ENCODE measurements at regions not wholly inside any gene's neighbourhood (a gene's known extent, or its start where the extent isn't known, plus 50 kb on each side); places are given as distances from the start of the nearest gene placed in this dataset.

DNA sequence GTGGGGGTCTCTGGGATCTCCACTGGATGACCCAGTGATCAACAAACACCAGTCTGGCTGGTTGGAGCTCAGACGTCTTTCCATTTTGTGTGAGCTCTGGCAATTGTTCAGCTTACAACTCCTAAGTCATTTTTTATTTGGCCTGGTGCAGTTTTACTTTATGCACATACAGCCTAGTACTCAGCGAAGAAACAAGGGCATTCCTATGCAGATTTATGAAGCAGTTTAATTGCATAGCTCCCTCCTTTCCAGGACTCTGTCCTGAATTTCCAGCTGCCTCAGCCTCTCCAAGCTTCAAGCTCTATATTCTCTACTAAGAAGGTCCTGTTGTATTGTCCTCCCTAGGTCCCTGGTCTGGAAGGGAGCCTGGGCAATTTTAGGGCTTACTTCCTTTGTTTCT, 145.6 kb upstream of the GALNT17 start:
- Histone ChIP-seq H3K9me3 (replicated peaks; ENCODE audit: insufficient read depth, low read length) (no peaks in the 10 kb centered on the region), H2AFZ (ENCODE audit: low read length) (no peak overlapping the region), H3K4me3 (ENCODE audit: low read length) (no peak overlapping the region), H3K9ac (ENCODE audit: low read length) (no peak overlapping the region), H3K27me3 (replicated peaks; ENCODE audit: insufficient read depth, low read length) (no peaks in the 10 kb centered on the region), H3K79me2 (ENCODE audit: low read length) (no peaks in the 10 kb centered on the region), H3K4me2 (ENCODE audit: low read depth, low read length) (no peak overlapping the region), H3F3A (ENCODE audit: insufficient read depth, low read length) (no peaks in the 10 kb centered on the region), H4K20me1 (ENCODE audit: insufficient read depth, low read length) (no peaks in the 10 kb centered on the region), H3K36me3 (replicated peaks; ENCODE audit: insufficient read depth, low read length) (no peaks in the 10 kb centered on the region), H3K9me2 (replicated peaks; ENCODE audit: insufficient read depth, low read length) (no peaks in the 10 kb centered on the region), H3K4me1 (ENCODE audit: low read length) (no peaks in the 10 kb centered on the region), H3K27ac (ENCODE audit: low read length) (no peak overlapping the region)
- DNase-seq, result no peak
- TF ChIP-seq EZH2 (optimal IDR thresholded peaks at IDR 0.05; ENCODE audit: low read depth, low read length), result no peak

DNA sequence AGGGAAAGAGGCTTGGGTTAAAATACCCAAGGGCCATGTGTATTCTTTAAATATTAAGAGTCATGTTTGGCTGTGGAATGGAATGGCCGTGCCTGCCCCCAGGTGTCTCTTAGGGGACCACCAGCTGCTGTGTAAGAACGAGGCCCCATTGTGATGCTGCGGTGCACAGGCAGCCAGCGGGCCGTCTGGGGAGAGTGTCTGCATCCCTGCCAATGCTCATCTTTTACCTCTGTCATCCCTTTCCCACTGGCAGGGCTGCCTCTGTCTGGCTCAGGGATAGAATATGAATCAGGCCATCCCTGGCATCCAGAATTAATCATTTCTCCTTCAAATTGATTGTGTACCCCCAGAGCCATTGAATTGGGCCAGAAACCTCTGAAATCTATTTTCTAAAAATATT, 137.8 kb upstream of the GALNT17 start:
- H3K27me3 ChIP-seq (replicated peaks; ENCODE audit: insufficient read depth, low read length), result no peaks in the 10 kb centered on the region
- no peak for TF ChIP-seq EZH2 (optimal IDR thresholded peaks at IDR 0.05; ENCODE audit: low read depth, low read length)
- TF ChIP-seq, protein P1, sequence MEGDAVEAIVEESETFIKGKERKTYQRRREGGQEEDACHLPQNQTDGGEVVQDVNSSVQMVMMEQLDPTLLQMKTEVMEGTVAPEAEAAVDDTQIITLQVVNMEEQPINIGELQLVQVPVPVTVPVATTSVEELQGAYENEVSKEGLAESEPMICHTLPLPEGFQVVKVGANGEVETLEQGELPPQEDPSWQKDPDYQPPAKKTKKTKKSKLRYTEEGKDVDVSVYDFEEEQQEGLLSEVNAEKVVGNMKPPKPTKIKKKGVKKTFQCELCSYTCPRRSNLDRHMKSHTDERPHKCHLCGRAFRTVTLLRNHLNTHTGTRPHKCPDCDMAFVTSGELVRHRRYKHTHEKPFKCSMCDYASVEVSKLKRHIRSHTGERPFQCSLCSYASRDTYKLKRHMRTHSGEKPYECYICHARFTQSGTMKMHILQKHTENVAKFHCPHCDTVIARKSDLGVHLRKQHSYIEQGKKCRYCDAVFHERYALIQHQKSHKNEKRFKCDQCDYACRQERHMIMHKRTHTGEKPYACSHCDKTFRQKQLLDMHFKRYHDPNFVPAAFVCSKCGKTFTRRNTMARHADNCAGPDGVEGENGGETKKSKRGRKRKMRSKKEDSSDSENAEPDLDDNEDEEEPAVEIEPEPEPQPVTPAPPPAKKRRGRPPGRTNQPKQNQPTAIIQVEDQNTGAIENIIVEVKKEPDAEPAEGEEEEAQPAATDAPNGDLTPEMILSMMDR (IDR thresholded peaks at IDR 0.05; ENCODE audit: low read length), result no peak
- no peak for TF ChIP-seq EZH2phosphoT487 (IDR thresholded peaks at IDR 0.05; ENCODE audit: low read length)
- DNase-seq, result no peak
- no peaks in the 10 kb centered on the region for H3K36me3 ChIP-seq (replicated peaks; ENCODE audit: insufficient read depth, low read length)
- H3F3A ChIP-seq (ENCODE audit: insufficient read depth, low read length), result no peaks in the 10 kb centered on the region
- H3K9me3 ChIP-seq (replicated peaks; ENCODE audit: insufficient read depth, low read length), result no peaks in the 10 kb centered on the region
- H3K4me3 ChIP-seq (ENCODE audit: low read length), result no peak overlapping the region
- no peak overlapping the region for H3K9ac ChIP-seq (ENCODE audit: low read length)
- H3K4me2 ChIP-seq (ENCODE audit: low read depth, low read length), result no peak overlapping the region
- H2AFZ ChIP-seq (ENCODE audit: low read length), result no peak overlapping the region
- H3K79me2 ChIP-seq (ENCODE audit: low read length), result no peaks in the 10 kb centered on the region
- no peaks in the 10 kb centered on the region for H4K20me1 ChIP-seq (ENCODE audit: insufficient read depth, low read length)
- no peak overlapping the region for H3K27ac ChIP-seq (ENCODE audit: low read length)
- no peaks in the 10 kb centered on the region for H3K4me1 ChIP-seq (ENCODE audit: low read length)
- no peaks in the 10 kb centered on the region for H3K9me2 ChIP-seq (replicated peaks; ENCODE audit: insufficient read depth, low read length)

DNA sequence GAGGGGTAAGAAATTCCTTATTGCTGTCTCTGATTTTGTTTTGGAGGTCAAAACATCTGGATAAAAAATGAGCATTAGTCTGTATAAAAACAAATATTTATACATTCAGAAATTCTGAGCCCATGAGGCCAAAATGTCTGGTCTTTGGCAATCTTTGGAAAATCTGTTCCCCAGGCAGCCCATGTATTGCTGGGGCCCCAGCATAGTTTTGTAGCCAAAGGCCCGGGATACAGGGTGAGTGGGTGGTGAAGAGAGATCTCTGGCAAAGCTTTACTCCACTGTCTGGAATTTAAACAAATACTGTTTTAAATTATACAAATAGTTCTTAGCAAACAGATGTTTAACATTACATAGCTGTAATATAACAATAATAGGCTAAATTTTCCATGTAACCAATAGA, 134.7 kb upstream of the GALNT17 start:
- H4K20me1 ChIP-seq (ENCODE audit: insufficient read depth, low read length), result no peaks in the 10 kb centered on the region
- H3K9me3 ChIP-seq (replicated peaks; ENCODE audit: insufficient read depth, low read length), result no peaks in the 10 kb centered on the region
- H3K27ac ChIP-seq (ENCODE audit: low read length), result no peak overlapping the region
- no peaks in the 10 kb centered on the region for H3K4me1 ChIP-seq (ENCODE audit: low read length)
- H3K4me3 ChIP-seq (ENCODE audit: low read length), result no peak overlapping the region
- no peak for DNase-seq
- H3K9me2 ChIP-seq (replicated peaks; ENCODE audit: insufficient read depth, low read length), result no peaks in the 10 kb centered on the region
- H3K9ac ChIP-seq (ENCODE audit: low read length), result no peak overlapping the region
- no peaks in the 10 kb centered on the region for H3K36me3 ChIP-seq (replicated peaks; ENCODE audit: insufficient read depth, low read length)
- no peak overlapping the region for H3K4me2 ChIP-seq (ENCODE audit: low read depth, low read length)
- no peaks in the 10 kb centered on the region for H3K27me3 ChIP-seq (replicated peaks; ENCODE audit: insufficient read depth, low read length)
- H2AFZ ChIP-seq (ENCODE audit: low read length), result no peak overlapping the region
- H3F3A ChIP-seq (ENCODE audit: insufficient read depth, low read length), result no peaks in the 10 kb centered on the region
- no peaks in the 10 kb centered on the region for H3K79me2 ChIP-seq (ENCODE audit: low read length)
- TF ChIP-seq, protein P1 (IDR thresholded peaks at IDR 0.05; ENCODE audit: low read length), result no peak
- TF ChIP-seq EZH2phosphoT487 (IDR thresholded peaks at IDR 0.05; ENCODE audit: low read length), result no peak
- TF ChIP-seq EZH2 (optimal IDR thresholded peaks at IDR 0.05; ENCODE audit: low read depth, low read length), result no peak

DNA sequence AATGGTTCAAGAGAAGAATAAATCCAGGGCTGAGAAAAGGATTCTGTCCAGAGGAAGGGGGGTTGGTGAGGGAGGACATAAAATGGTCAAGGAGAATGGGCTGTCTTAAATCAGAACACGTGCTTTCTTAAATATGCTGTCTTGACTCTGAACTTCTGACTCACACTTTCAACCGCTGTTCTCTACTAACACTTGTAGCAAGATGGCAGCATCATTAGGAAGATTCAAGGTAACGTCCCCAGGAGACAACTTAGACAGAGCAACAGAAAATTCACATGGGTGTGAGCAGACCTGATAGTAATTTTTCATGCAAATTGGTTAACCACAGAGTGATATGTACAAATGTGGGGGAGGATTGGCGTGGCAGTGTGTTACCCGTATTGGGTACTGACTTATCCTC, 126.8 kb upstream of the GALNT17 start:
- no peaks in the 10 kb centered on the region for H3K9me2 ChIP-seq (replicated peaks; ENCODE audit: insufficient read depth, low read length)
- H3K4me1 ChIP-seq (ENCODE audit: low read length), result no peaks in the 10 kb centered on the region
- TF ChIP-seq EZH2 (optimal IDR thresholded peaks at IDR 0.05; ENCODE audit: low read depth, low read length) (no peak), EZH2phosphoT487 (IDR thresholded peaks at IDR 0.05; ENCODE audit: low read length) (no peak)
- TF ChIP-seq, protein P1 (IDR thresholded peaks at IDR 0.05; ENCODE audit: low read length), result no peak
- H2AFZ ChIP-seq (ENCODE audit: low read length), result no peak overlapping the region
- no peaks in the 10 kb centered on the region for H3K79me2 ChIP-seq (ENCODE audit: low read length)
- H3K27ac ChIP-seq (ENCODE audit: low read length), result no peak overlapping the region
- H3K27me3 ChIP-seq (replicated peaks; ENCODE audit: insufficient read depth, low read length), result no peaks in the 10 kb centered on the region
- H3K4me2 ChIP-seq (ENCODE audit: low read depth, low read length), result no peak overlapping the region
- H3K9me3 ChIP-seq (replicated peaks; ENCODE audit: insufficient read depth, low read length), result no peaks in the 10 kb centered on the region
- no peak overlapping the region for H3K9ac ChIP-seq (ENCODE audit: low read length)
- H3K36me3 ChIP-seq (replicated peaks; ENCODE audit: insufficient read depth, low read length), result no peaks in the 10 kb centered on the region
- DNase-seq, result no peak
- no peaks in the 10 kb centered on the region for H3F3A ChIP-seq (ENCODE audit: insufficient read depth, low read length)
- no peaks in the 10 kb centered on the region for H4K20me1 ChIP-seq (ENCODE audit: insufficient read depth, low read length)
- H3K4me3 ChIP-seq (ENCODE audit: low read length), result no peak overlapping the region

Data from MM.1S (cell line).